ENCODE measurements at regions not wholly inside any gene's neighbourhood (a gene's known extent, or its start where the extent isn't known, plus 50 kb on each side); places are given as distances from the start of the nearest gene placed in this dataset.
"Not testable (repeated sequence)": the region's sequence is repeated elsewhere in the genome, so short reads cannot be mapped to it uniquely, and the experiment has no call there.

GRCh38 chr6:144378437-144378836 is 93.3 kb downstream of the UTRN start:
- Mint-ChIP-seq H3K4me3 (no peak overlapping the region), H3K9me3 (peaks cover 13% of the 10 kb centered on the region), H3K4me1 (peaks cover 6% of the 10 kb centered on the region), H3K27me3 (ENCODE audit: low read depth) (no peaks in the 10 kb centered on the region), H3K27ac (no peak overlapping the region), H3K36me3 (peaks cover 12% of the 10 kb centered on the region)
- no peak for TF ChIP-seq CTCF (IDR thresholded peaks at IDR 0.05; ENCODE audit: unreplicated experiment)
- DNase-seq (ENCODE audit: low spot score in 2 of 2, unreplicated experiment in 2 of 2), result no peak

- peaks cover 6% of the 10 kb centered on the region for H3K4me1 Mint-ChIP-seq
- DNase-seq (ENCODE audit: low spot score in 2 of 2, unreplicated experiment in 2 of 2), result no peak
- H3K27ac Mint-ChIP-seq, result no peak overlapping the region
- H3K36me3 Mint-ChIP-seq, result peaks cover 12% of the 10 kb centered on the region
- H3K27me3 Mint-ChIP-seq (ENCODE audit: low read depth), result no peaks in the 10 kb centered on the region
- TF ChIP-seq CTCF (IDR thresholded peaks at IDR 0.05; ENCODE audit: unreplicated experiment), result no peak
- no peak overlapping the region for H3K4me3 Mint-ChIP-seq
- H3K9me3 Mint-ChIP-seq, result peaks cover 13% of the 10 kb centered on the region
These were observed 94.2 kb downstream of the UTRN start for GRCh38 chr6:144379356-144379755.

- Mint-ChIP-seq H3K9me3 (peaks cover 13% of the 10 kb centered on the region), H3K36me3 (peaks cover 12% of the 10 kb centered on the region)
- H3K4me3 Mint-ChIP-seq; H3K27me3 Mint-ChIP-seq (ENCODE audit: low read depth); H3K4me1 Mint-ChIP-seq; H3K27ac Mint-ChIP-seq; DNase-seq (ENCODE audit: low spot score in 2 of 2, unreplicated experiment in 2 of 2): not testable (repeated sequence)
These were observed 96.4 kb downstream of the UTRN start for GRCh38 chr6:144381499-144381898.

- H3K27ac Mint-ChIP-seq, result no peak overlapping the region
- H3K4me3 Mint-ChIP-seq, result no peak overlapping the region
- no peak for TF ChIP-seq CTCF (IDR thresholded peaks at IDR 0.05; ENCODE audit: unreplicated experiment)
- no peak for DNase-seq (ENCODE audit: low spot score in 2 of 2, unreplicated experiment in 2 of 2)
- H3K27me3 Mint-ChIP-seq (ENCODE audit: low read depth), result no peaks in the 10 kb centered on the region
- H3K9me3 Mint-ChIP-seq, result peaks cover 13% of the 10 kb centered on the region
- H3K36me3 Mint-ChIP-seq, result peaks cover 12% of the 10 kb centered on the region
- H3K4me1 Mint-ChIP-seq, result no peaks in the 10 kb centered on the region
These were observed 98.2 kb downstream of the UTRN start for GRCh38 chr6:144383336-144383735.

GRCh38 chr6:144384427-144384826 is 99.3 kb downstream of the UTRN start:
- no peak overlapping the region for H3K27ac Mint-ChIP-seq
- H3K9me3 Mint-ChIP-seq, result peaks cover 13% of the 10 kb centered on the region
- peaks cover 3% of the 10 kb centered on the region for H3K4me1 Mint-ChIP-seq
- no peak for TF ChIP-seq CTCF (IDR thresholded peaks at IDR 0.05; ENCODE audit: unreplicated experiment)
- no peaks in the 10 kb centered on the region for H3K27me3 Mint-ChIP-seq (ENCODE audit: low read depth)
- H3K4me3 Mint-ChIP-seq, result no peak overlapping the region
- no peak for DNase-seq (ENCODE audit: low spot score in 2 of 2, unreplicated experiment in 2 of 2)
- peaks cover 14% of the 10 kb centered on the region for H3K36me3 Mint-ChIP-seq

- DNase-seq (ENCODE audit: low spot score in 2 of 2, unreplicated experiment in 2 of 2); H3K9me3 Mint-ChIP-seq; H3K27ac Mint-ChIP-seq; H3K36me3 Mint-ChIP-seq; H3K27me3 Mint-ChIP-seq (ENCODE audit: low read depth); H3K4me3 Mint-ChIP-seq: not testable (repeated sequence)
- H3K4me1 Mint-ChIP-seq, result peaks cover 22% of the 10 kb centered on the region
These were observed 104.3 kb downstream of the UTRN start for GRCh38 chr6:144389474-144389873.

- H3K36me3 Mint-ChIP-seq, result peaks cover 6% of the 10 kb centered on the region
- H3K27me3 Mint-ChIP-seq (ENCODE audit: low read depth), result no peaks in the 10 kb centered on the region
- peaks cover 6% of the 10 kb centered on the region for H3K9me3 Mint-ChIP-seq
- peaks cover 22% of the 10 kb centered on the region for H3K4me1 Mint-ChIP-seq
- H3K4me3 Mint-ChIP-seq, result no peak overlapping the region
- no peak for TF ChIP-seq CTCF (IDR thresholded peaks at IDR 0.05; ENCODE audit: unreplicated experiment)
- no peak for DNase-seq (ENCODE audit: low spot score in 2 of 2, unreplicated experiment in 2 of 2)
- no peak overlapping the region for H3K27ac Mint-ChIP-seq
These were observed 105.1 kb downstream of the UTRN start for GRCh38 chr6:144390202-144390601.
